HepG2 (cell line): ENCODE measurements at regions not wholly inside any gene's neighbourhood (a gene's known extent, or its start where the extent isn't known, plus 50 kb on each side); places are given as distances from the start of the nearest gene placed in this dataset.

ENCODE experiments used
- FIP1L1 ChIP-seq: fragments of 200-400 bp; formaldehyde crosslinking; IDR thresholded peaks from 2 replicates; pipeline ENCODE4 v1.6.1; 2018; ENCODE audit warnings: low read depth, mild to moderate bottlenecking, low read length, moderate library complexity, borderline replicate concordance; ENCODE audit not compliant: insufficient read depth
- GMEB2 ChIP-seq: IDR thresholded peaks from 2 replicates; pipeline ENCODE4 v1.6.1; 2016; ENCODE audit warnings: missing biosample characterization, missing genetic modification reagents, low read depth
- GRHL1 ChIP-seq: sonication (generic); formaldehyde crosslinking; conservative IDR thresholded peaks from 2 replicates; pipeline ENCODE4 v1.8.0; 2022; ENCODE audit warnings: missing genetic modification reagents
- HMG20B ChIP-seq: conservative IDR thresholded peaks from 2 replicates; pipeline ENCODE4 v1.6.1; 2016; ENCODE audit warnings: missing genetic modification reagents, missing compliant biosample characterization
- KLF11 ChIP-seq: IDR thresholded peaks from 2 replicates; pipeline ENCODE4 v1.6.1; 2016; ENCODE audit warnings: missing compliant biosample characterization
- KLF9 ChIP-seq: IDR thresholded peaks from 2 replicates; pipeline ENCODE4 v1.6.1; 2016; ENCODE audit warnings: low read depth
- LRRFIP1 ChIP-seq: sonication (generic); formaldehyde crosslinking; conservative IDR thresholded peaks from 2 replicates; pipeline ENCODE4 v1.4.0; 2020; ENCODE audit warnings: missing genetic modification reagents
- MIER3 ChIP-seq: IDR thresholded peaks from 2 replicates; pipeline ENCODE4 v1.6.1; 2016; ENCODE audit warnings: missing compliant biosample characterization, borderline replicate concordance
- MTF2 ChIP-seq: sonication (generic); formaldehyde crosslinking; IDR thresholded peaks from 2 replicates; pipeline ENCODE4 v1.5.0; 2020; ENCODE audit warnings: missing genetic modification reagents, borderline replicate concordance
- PPARG ChIP-seq: conservative IDR thresholded peaks from 2 replicates; pipeline ENCODE4 v1.6.1; 2016; ENCODE audit warnings: missing biosample characterization, missing genetic modification reagents
- RFX3 ChIP-seq: IDR thresholded peaks from 2 replicates; pipeline ENCODE4 v1.6.1; 2016; ENCODE audit warnings: missing biosample characterization, missing genetic modification reagents
- RFXAP ChIP-seq: sonication (generic); formaldehyde crosslinking; IDR thresholded peaks from 2 replicates; pipeline ENCODE4 v1.4.0; 2020; ENCODE audit warnings: missing genetic modification reagents, borderline replicate concordance
- SRF ChIP-seq: IDR thresholded peaks from 2 replicates; pipeline ENCODE4 v1.6.1; 2011; ENCODE audit warnings: mild to moderate bottlenecking, low read depth, low read length, moderate library complexity
- TCF12 ChIP-seq, 2 experiments: fragments of 450-650 bp in 1 of 2; sonication (generic) in 1 of 2; formaldehyde crosslinking in 1 of 2; IDR thresholded peaks; 2 replicates each; pipeline versions ENCODE4 v1.6.1 to v1.8.0; 2017 to 2022; ENCODE audit warnings: antibody characterized with exemption in 1 of 2, mild to moderate bottlenecking in 1 of 2, missing genetic modification reagents in 1 of 2, moderate library complexity in 1 of 2
- TEAD3 ChIP-seq: optimal IDR thresholded peaks from 2 replicates; pipeline ENCODE3; 2016; ENCODE audit warnings: borderline replicate concordance
- ZNF251 ChIP-seq: sonication (generic); formaldehyde crosslinking; IDR thresholded peaks from 2 replicates; pipeline ENCODE4 v1.9.0; 2021; ENCODE audit warnings: mild to moderate bottlenecking, missing genetic modification reagents
- ZNF326 ChIP-seq: sonication (generic); formaldehyde crosslinking; IDR thresholded peaks from 2 replicates; pipeline ENCODE4 v1.4.0; 2020; ENCODE audit warnings: missing genetic modification reagents, borderline replicate concordance
- ZNF333 ChIP-seq: sonication (generic); formaldehyde crosslinking; IDR thresholded peaks from 2 replicates; pipeline ENCODE4 v1.4.0; 2020; ENCODE audit warnings: mild to moderate bottlenecking, missing genetic modification reagents, borderline replicate concordance
- ZNF576 ChIP-seq: sonication (generic); formaldehyde crosslinking; IDR thresholded peaks from 2 replicates; pipeline ENCODE4 v1.4.0; 2020; ENCODE audit warnings: mild to moderate bottlenecking, missing genetic modification reagents
- ZNF672 ChIP-seq: sonication (generic); formaldehyde crosslinking; IDR thresholded peaks from 2 replicates; pipeline ENCODE4 v1.8.1; 2022; ENCODE audit warnings: missing genetic modification reagents
- ZNF83 ChIP-seq: sonication (generic); formaldehyde crosslinking; IDR thresholded peaks from 2 replicates; pipeline ENCODE4 v1.4.0; 2020; ENCODE audit warnings: missing genetic modification reagents, mild to moderate bottlenecking, borderline replicate concordance
- TF ChIP-seq, protein P1 (sequence below): sonication (generic); formaldehyde crosslinking; IDR thresholded peaks from 2 replicates; pipeline ENCODE4 v1.5.0; 2020; ENCODE audit warnings: missing genetic modification reagents

DNA sequence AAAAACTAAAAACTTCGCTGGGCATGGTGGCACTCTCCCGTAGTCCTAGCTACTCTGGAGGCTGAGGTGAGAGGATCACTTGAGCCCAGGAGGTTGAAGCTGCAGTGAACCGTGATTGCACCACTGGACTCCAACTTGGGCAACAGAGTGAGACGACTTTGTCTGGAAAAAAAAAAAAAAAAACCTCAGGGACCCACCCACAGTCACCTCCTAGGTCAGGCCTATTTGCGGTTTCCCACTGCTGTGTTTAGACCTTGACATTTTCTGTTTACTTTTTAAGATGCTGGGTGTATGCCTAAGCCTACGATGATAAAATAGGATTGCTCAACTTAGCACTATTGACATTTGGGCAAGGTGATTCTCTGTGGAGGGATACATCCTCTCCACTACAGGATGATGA is 197.4 kb upstream of the TBL1X start (continued):
- TF ChIP-seq TCF12 (IDR thresholded peaks at IDR 0.05) = no peak
- no peak for TF ChIP-seq TCF12 (CRISPR knock-in tag; IDR thresholded peaks at IDR 0.05)
- no peak for TF ChIP-seq TEAD3
- peak; percentile 58; the same call in 1 of the 2 replicates for TF ChIP-seq MIER3
- TF ChIP-seq SRF = no peak
- TF ChIP-seq ZNF333 = no peak
- TF ChIP-seq GMEB2 (CRISPR knock-in tag) = no peak
- no peak for TF ChIP-seq ZNF251 (CRISPR knock-in tag)
- TF ChIP-seq KLF9 (CRISPR knock-in tag) = no peak
- no peak for TF ChIP-seq ZNF83
- peak; percentile 68 for TF ChIP-seq HMG20B
- TF ChIP-seq RFXAP (CRISPR knock-in tag) = no peak
- TF ChIP-seq MTF2 (CRISPR knock-in tag) = no peak
- no peak for TF ChIP-seq GRHL1
- no peak for TF ChIP-seq FIP1L1
- no peak for TF ChIP-seq LRRFIP1 (CRISPR knock-in tag)
- TF ChIP-seq, protein P1, sequence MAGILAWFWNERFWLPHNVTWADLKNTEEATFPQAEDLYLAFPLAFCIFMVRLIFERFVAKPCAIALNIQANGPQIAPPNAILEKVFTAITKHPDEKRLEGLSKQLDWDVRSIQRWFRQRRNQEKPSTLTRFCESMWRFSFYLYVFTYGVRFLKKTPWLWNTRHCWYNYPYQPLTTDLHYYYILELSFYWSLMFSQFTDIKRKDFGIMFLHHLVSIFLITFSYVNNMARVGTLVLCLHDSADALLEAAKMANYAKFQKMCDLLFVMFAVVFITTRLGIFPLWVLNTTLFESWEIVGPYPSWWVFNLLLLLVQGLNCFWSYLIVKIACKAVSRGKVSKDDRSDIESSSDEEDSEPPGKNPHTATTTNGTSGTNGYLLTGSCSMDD = no peak
- 0 out of 2 replicates have a peak, but pooled peaks have one; percentile 15 for TF ChIP-seq PPARG (CRISPR knock-in tag)
- no peak for TF ChIP-seq ZNF576 (CRISPR knock-in tag)
- no peak for TF ChIP-seq ZNF326 (CRISPR knock-in tag)
- no peak for TF ChIP-seq KLF11 (CRISPR knock-in tag)
- no peak for TF ChIP-seq ZNF672 (CRISPR knock-in tag)
- no peak for TF ChIP-seq RFX3
